ENCODE measurements at regions not wholly inside any gene's neighbourhood (a gene's known extent, or its start where the extent isn't known, plus 50 kb on each side); places are given as distances from the start of the nearest gene placed in this dataset.

DNA sequence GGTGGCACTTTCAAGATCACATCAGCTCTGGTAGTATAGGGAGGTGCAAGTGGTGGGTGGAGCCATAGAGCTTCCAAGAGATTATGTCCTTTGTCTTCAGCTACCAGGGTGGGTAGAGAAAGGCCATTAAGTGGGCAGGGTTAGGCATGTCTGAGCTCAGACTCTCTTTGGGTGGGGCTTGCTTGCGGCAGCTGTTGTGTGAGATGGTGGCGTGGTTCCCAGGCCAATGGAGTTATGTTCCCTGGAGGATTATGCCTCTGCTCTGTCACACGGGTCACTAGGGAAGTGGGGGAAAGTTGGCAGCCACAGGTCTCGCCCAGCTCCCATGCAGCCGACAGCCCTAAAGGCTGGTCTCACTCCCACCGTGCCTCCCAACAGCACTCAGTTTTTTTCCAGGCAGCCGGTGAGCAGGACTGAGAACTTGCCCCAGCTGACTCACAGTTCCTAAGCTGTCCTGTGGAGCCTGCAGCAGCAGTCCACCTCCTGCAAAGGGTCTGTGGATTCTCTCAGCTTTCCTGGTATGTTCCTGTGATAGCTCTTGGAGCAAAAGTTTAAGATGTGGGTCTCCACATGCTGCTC, 459.0 kb downstream of the SH2D4B start:
- no peak for TF ChIP-seq POLR2AphosphoS5 (IDR thresholded peaks at IDR 0.05)
- no peak for TF ChIP-seq POLR2A (IDR thresholded peaks at IDR 0.05; ENCODE audit: low read depth)
- TF ChIP-seq, protein P1, sequence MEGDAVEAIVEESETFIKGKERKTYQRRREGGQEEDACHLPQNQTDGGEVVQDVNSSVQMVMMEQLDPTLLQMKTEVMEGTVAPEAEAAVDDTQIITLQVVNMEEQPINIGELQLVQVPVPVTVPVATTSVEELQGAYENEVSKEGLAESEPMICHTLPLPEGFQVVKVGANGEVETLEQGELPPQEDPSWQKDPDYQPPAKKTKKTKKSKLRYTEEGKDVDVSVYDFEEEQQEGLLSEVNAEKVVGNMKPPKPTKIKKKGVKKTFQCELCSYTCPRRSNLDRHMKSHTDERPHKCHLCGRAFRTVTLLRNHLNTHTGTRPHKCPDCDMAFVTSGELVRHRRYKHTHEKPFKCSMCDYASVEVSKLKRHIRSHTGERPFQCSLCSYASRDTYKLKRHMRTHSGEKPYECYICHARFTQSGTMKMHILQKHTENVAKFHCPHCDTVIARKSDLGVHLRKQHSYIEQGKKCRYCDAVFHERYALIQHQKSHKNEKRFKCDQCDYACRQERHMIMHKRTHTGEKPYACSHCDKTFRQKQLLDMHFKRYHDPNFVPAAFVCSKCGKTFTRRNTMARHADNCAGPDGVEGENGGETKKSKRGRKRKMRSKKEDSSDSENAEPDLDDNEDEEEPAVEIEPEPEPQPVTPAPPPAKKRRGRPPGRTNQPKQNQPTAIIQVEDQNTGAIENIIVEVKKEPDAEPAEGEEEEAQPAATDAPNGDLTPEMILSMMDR (IDR thresholded peaks at IDR 0.05) = no peak

All from esophagus muscularis mucosa (tissue), 3 donors.